ENCODE measurements at regions not wholly inside any gene's neighbourhood (a gene's known extent, or its start where the extent isn't known, plus 50 kb on each side); places are given as distances from the start of the nearest gene placed in this dataset.

- Mint-ChIP-seq H3K36me3 (ENCODE audit: insufficient read depth, unreplicated experiment) (no peaks in the 10 kb centered on the region), H3K4me1 (ENCODE audit: insufficient read depth, unreplicated experiment) (no peaks in the 10 kb centered on the region), H3K27me3 (ENCODE audit: insufficient read depth, unreplicated experiment) (no peaks in the 10 kb centered on the region), H3K27ac (ENCODE audit: low read depth, unreplicated experiment) (no peak overlapping the region), H3K4me3 (ENCODE audit: unreplicated experiment) (no peak overlapping the region), H3K9me3 (ENCODE audit: unreplicated experiment) (no peaks in the 10 kb centered on the region)
- BruUV-seq (replicated peaks): no TSS peak
- POLR2A ChIA-PET: no interaction called here
- TF ChIP-seq CTCF (IDR thresholded peaks at IDR 0.05; ENCODE audit: unreplicated experiment): no peak
- intact Hi-C loops (cut with micrococcal nuclease): no loop called here
- CTCF ChIA-PET: no interaction called here
- DNase-seq (ENCODE audit: unreplicated experiment): no peak
Observed at GRCh38 chr11:33574331-33574730, 126.3 kb downstream of the C11orf91 start.

- ChIA-PET POLR2A (no interaction called here), CTCF (interaction anchor here (0.6 to 0.9 kb wide), 2 partner anchors 8 to 136 kb away, joined by 3 read pairs; no protein-coding TSS in a partner anchor)
- no peaks in the 10 kb centered on the region for H3K36me3 Mint-ChIP-seq (ENCODE audit: insufficient read depth, unreplicated experiment)
- H3K27ac Mint-ChIP-seq (ENCODE audit: low read depth, unreplicated experiment): no peak overlapping the region
- no TSS peak for BruUV-seq (replicated peaks)
- H3K9me3 Mint-ChIP-seq (ENCODE audit: unreplicated experiment): no peaks in the 10 kb centered on the region
- H3K4me3 Mint-ChIP-seq (ENCODE audit: unreplicated experiment): no peak overlapping the region
- no peak for DNase-seq (ENCODE audit: unreplicated experiment)
- H3K27me3 Mint-ChIP-seq (ENCODE audit: insufficient read depth, unreplicated experiment): no peaks in the 10 kb centered on the region
- no peak for TF ChIP-seq CTCF (IDR thresholded peaks at IDR 0.05; ENCODE audit: unreplicated experiment)
- H3K4me1 Mint-ChIP-seq (ENCODE audit: insufficient read depth, unreplicated experiment): no peaks in the 10 kb centered on the region
- intact Hi-C loops (cut with micrococcal nuclease): no loop called here
Observed at GRCh38 chr11:33569333-33569732, 131.3 kb downstream of the C11orf91 start.

- no peak overlapping the region for H3K27ac Mint-ChIP-seq (ENCODE audit: low read depth, unreplicated experiment)
Observed at GRCh38 chr11:33567004-33567403, 133.6 kb downstream of the C11orf91 start.

GRCh38 chr11:33564856-33565453 lies 135.7 kb downstream of the C11orf91 start:
- ChIA-PET CTCF (no interaction called here), POLR2A (no interaction called here)
- intact Hi-C loops (cut with micrococcal nuclease): no loop called here
- Mint-ChIP-seq H3K27me3 (ENCODE audit: insufficient read depth, unreplicated experiment) (no peaks in the 10 kb centered on the region), H3K4me3 (ENCODE audit: unreplicated experiment) (no peak overlapping the region), H3K4me1 (ENCODE audit: insufficient read depth, unreplicated experiment) (no peaks in the 10 kb centered on the region), H3K9me3 (ENCODE audit: unreplicated experiment) (no peaks in the 10 kb centered on the region), H3K36me3 (ENCODE audit: insufficient read depth, unreplicated experiment) (no peaks in the 10 kb centered on the region), H3K27ac (ENCODE audit: low read depth, unreplicated experiment) (no peak overlapping the region)
- no peak for TF ChIP-seq CTCF (IDR thresholded peaks at IDR 0.05; ENCODE audit: unreplicated experiment)
- BruUV-seq (replicated peaks): no TSS peak
- no peak for DNase-seq (ENCODE audit: unreplicated experiment)

More at GRCh38 chr11:33567004-33567403, 133.6 kb downstream of the C11orf91 start:
- Mint-ChIP-seq H3K4me3 (ENCODE audit: unreplicated experiment) (no peak overlapping the region), H3K4me1 (ENCODE audit: insufficient read depth, unreplicated experiment) (no peaks in the 10 kb centered on the region), H3K27me3 (ENCODE audit: insufficient read depth, unreplicated experiment) (no peaks in the 10 kb centered on the region), H3K9me3 (ENCODE audit: unreplicated experiment) (no peaks in the 10 kb centered on the region), H3K36me3 (ENCODE audit: insufficient read depth, unreplicated experiment) (no peaks in the 10 kb centered on the region)
- DNase-seq (ENCODE audit: unreplicated experiment): no peak
- no TSS peak for BruUV-seq (replicated peaks)
- ChIA-PET CTCF (no interaction called here), POLR2A (no interaction called here)
- intact Hi-C loops (cut with micrococcal nuclease): no loop called here
- no peak for TF ChIP-seq CTCF (IDR thresholded peaks at IDR 0.05; ENCODE audit: unreplicated experiment)
